Common myeloid progenitor, CD34-positive (primary cell): ENCODE measurements at regions not wholly inside any gene's neighbourhood (a gene's known extent, or its start where the extent isn't known, plus 50 kb on each side); places are given as distances from the start of the nearest gene placed in this dataset.
"Not testable (repeated sequence)": the region's sequence is repeated elsewhere in the genome, so short reads cannot be mapped to it uniquely, and the experiment has no call there.

ENCODE experiments used
- CTCF ChIA-PET: fragments of 350-600 bp; sonication (Branson Sonifier 250); formaldehyde crosslinking; loops from one replicate; lab custom pipeline; 2021; ENCODE audit warnings: antibody characterized with exemption; lab: Charles Lee
- POLR2A ChIA-PET: fragments of 350-600 bp; sonication (Branson Sonifier 250); formaldehyde crosslinking; loops from one replicate; lab custom pipeline; 2021; ENCODE audit warnings: antibody characterized with exemption; lab: Charles Lee
- DNase-seq, 3 donors: peaks; one replicate each; pipeline versions ENCODE4 v3.0.0 to v3.0.0-alpha.2; 2013
- H3K27ac ChIP-seq, 2 experiments: 1 replicate in 1 of 2; 2 replicates in 1 of 2; pipeline ENCODE4 v1.7.0; 2013; ENCODE audit warnings: inconsistent platforms in 2 of 2, low read length in 2 of 2, mild to moderate bottlenecking in 2 of 2, low read depth in 1 of 2, moderate library complexity in 1 of 2; ENCODE audit not compliant: severe bottlenecking in 2 of 2, insufficient read depth in 1 of 2, poor library complexity in 1 of 2
- H3K27me3 ChIP-seq, 5 experiments: replicated peaks in 2 of 5; 1 replicate in 3 of 5; 2 replicates in 2 of 5; pipeline versions ENCODE4 v1.6.1 to v1.7.0; 2013; ENCODE audit warnings: low read length in 4 of 5, mild to moderate bottlenecking in 2 of 5, moderate library complexity in 2 of 5, inconsistent platforms in 1 of 5; ENCODE audit not compliant: insufficient read depth in 5 of 5, control insufficient read depth in 4 of 5
- H3K36me3 ChIP-seq, 4 experiments: 1 replicate in 2 of 4; 2 replicates in 2 of 4; pipeline versions ENCODE4 v1.6.1 to v1.7.0; 2013; ENCODE audit warnings: low read length in 3 of 4, control low read depth in 1 of 4, mild to moderate bottlenecking in 1 of 4; ENCODE audit not compliant: control insufficient read depth in 4 of 4, insufficient read depth in 4 of 4
- H3K4me1 ChIP-seq, 4 experiments: 1 replicate in 3 of 4; 2 replicates in 1 of 4; pipeline versions ENCODE4 v1.6.1 to v1.7.1; 2013; ENCODE audit warnings: low read length in 3 of 4, mild to moderate bottlenecking in 3 of 4, control low read depth in 1 of 4, inconsistent platforms in 1 of 4, moderate library complexity in 1 of 4; ENCODE audit not compliant: control insufficient read depth in 4 of 4, insufficient read depth in 4 of 4; ENCODE audit errors: control extremely low read depth in 1 of 4
- H3K4me3 ChIP-seq, 7 experiments: 1 replicate in 4 of 7; 2 replicates in 3 of 7; pipeline versions ENCODE4 v1.5.1 to v1.7.0; 2013; ENCODE audit warnings: mild to moderate bottlenecking in 7 of 7, low read length in 6 of 7, moderate library complexity in 6 of 7, inconsistent platforms in 2 of 7, low read depth in 2 of 7, control low read depth in 1 of 7; ENCODE audit not compliant: insufficient read depth in 4 of 7, control insufficient read depth in 1 of 7; ENCODE audit errors: extremely low read depth in 1 of 7
- H3K9me3 ChIP-seq, 5 experiments: 1 replicate in 4 of 5; 2 replicates in 1 of 5; pipeline versions ENCODE4 v1.6.1 to v1.7.1; 2013; ENCODE audit warnings: low read length in 4 of 5, mild to moderate bottlenecking in 2 of 5, inconsistent platforms in 1 of 5, low read depth in 1 of 5, moderate library complexity in 1 of 5; ENCODE audit not compliant: control insufficient read depth in 4 of 5, insufficient read depth in 2 of 5; ENCODE audit errors: control extremely low read depth in 1 of 5
- WGBS: methylation state at CpG from one replicate; pipeline ENCODE4 v1.1.5; 2013; ENCODE audit not compliant: insufficient coverage; 5-methylcytosine and 5-hydroxymethylcytosine counted together

GRCh38 chrY:7781501-7781900 is 869.9 kb upstream of the AMELY start:
- DNase-seq = no peak
- ChIA-PET CTCF (no interaction called here), POLR2A (no interaction called here)
- WGBS = no CpG with 5 or more reads among the region's 2 CpGs
- Histone ChIP-seq H3K27me3 (no peaks in the 10 kb centered on the region), H3K9me3 (no peaks in the 10 kb centered on the region), H3K36me3 (no peaks in the 10 kb centered on the region), H3K4me1 (no peaks in the 10 kb centered on the region), H3K27ac (no peak overlapping the region), H3K4me3 (no peak overlapping the region)

GRCh38 chrY:7775436-7775835 is 863.9 kb upstream of the AMELY start:
- H3K27ac ChIP-seq, H3K9me3 ChIP-seq, H3K27me3 ChIP-seq, H3K36me3 ChIP-seq, CTCF ChIA-PET, H3K4me1 ChIP-seq, DNase-seq, POLR2A ChIA-PET, H3K4me3 ChIP-seq: not testable (repeated sequence)
- WGBS = no CpG with 5 or more reads among the region's 2 CpGs

- Histone ChIP-seq H3K9me3 (no peaks in the 10 kb centered on the region), H3K4me1 (no peaks in the 10 kb centered on the region), H3K4me3 (no peak overlapping the region), H3K27ac (no peak overlapping the region), H3K27me3 (no peaks in the 10 kb centered on the region), H3K36me3 (no peaks in the 10 kb centered on the region)
- ChIA-PET CTCF (no interaction called here), POLR2A (no interaction called here)
- no peak for DNase-seq
Observed at GRCh38 chrY:7771771-7772170, 860.2 kb upstream of the AMELY start.

GRCh38 chrY:7769790-7770375 is 858.3 kb upstream of the AMELY start:
- no peak overlapping the region for H3K27ac ChIP-seq
- no peak overlapping the region for H3K4me3 ChIP-seq
- H3K27me3 ChIP-seq = no peaks in the 10 kb centered on the region
- ChIA-PET POLR2A (no interaction called here), CTCF (no interaction called here)
- H3K4me1 ChIP-seq = no peaks in the 10 kb centered on the region
- H3K36me3 ChIP-seq = no peaks in the 10 kb centered on the region
- WGBS = no CpG with 5 or more reads among the region's 1 CpG
- no peaks in the 10 kb centered on the region for H3K9me3 ChIP-seq
- DNase-seq = no peak

- Histone ChIP-seq H3K36me3 (no peaks in the 10 kb centered on the region), H3K4me1 (no peaks in the 10 kb centered on the region), H3K4me3 (no peak overlapping the region), H3K27me3 (no peaks in the 10 kb centered on the region), H3K9me3 (no peaks in the 10 kb centered on the region), H3K27ac (no peak overlapping the region)
- ChIA-PET POLR2A (no interaction called here), CTCF (no interaction called here)
- no peak for DNase-seq
- no CpG with 5 or more reads among the region's 1 CpG for WGBS
Observed at GRCh38 chrY:7768901-7769300, 857.3 kb upstream of the AMELY start.

GRCh38 chrY:7753711-7754110 is 842.2 kb upstream of the AMELY start:
- H3K9me3 ChIP-seq = no peaks in the 10 kb centered on the region
- no peaks in the 10 kb centered on the region for H3K36me3 ChIP-seq
- no peak overlapping the region for H3K27ac ChIP-seq
- no peak for DNase-seq
- no peaks in the 10 kb centered on the region for H3K27me3 ChIP-seq
- WGBS = no CpG with 5 or more reads among the region's 2 CpGs
- no peaks in the 10 kb centered on the region for H3K4me1 ChIP-seq
- CTCF ChIA-PET = no interaction called here
- no peak overlapping the region for H3K4me3 ChIP-seq
- POLR2A ChIA-PET = no interaction called here

- no peaks in the 10 kb centered on the region for H3K4me1 ChIP-seq
- no CpG with 5 or more reads among the region's 4 CpGs for WGBS
- DNase-seq = no peak
- H3K36me3 ChIP-seq = no peaks in the 10 kb centered on the region
- no peak overlapping the region for H3K27ac ChIP-seq
- H3K4me3 ChIP-seq = no peak overlapping the region
- no peaks in the 10 kb centered on the region for H3K27me3 ChIP-seq
- ChIA-PET CTCF (interaction anchor here (1.0 kb wide), 1 partner anchor 17 kb away, joined by 3 read pairs; no protein-coding TSS in a partner anchor), POLR2A (interaction anchor here (0.6 kb wide), 1 partner anchor 240 kb away, joined by 3 read pairs; no protein-coding TSS in a partner anchor)
- no peaks in the 10 kb centered on the region for H3K9me3 ChIP-seq
Observed at GRCh38 chrY:7746781-7747180, 835.2 kb upstream of the AMELY start.
